Endodermal cell (in vitro differentiated cells): ENCODE measurements at regions not wholly inside any gene's neighbourhood (a gene's known extent, or its start where the extent isn't known, plus 50 kb on each side); places are given as distances from the start of the nearest gene placed in this dataset.

Source experiments
- DNase-seq: peaks from one replicate; pipeline ENCODE4 v3.0.0-alpha.2; 2017
- H3K27ac ChIP-seq: 2 replicates; pipeline ENCODE4 v1.5.1; 2013; ENCODE audit warnings: mild to moderate bottlenecking, low read depth, low read length, moderate library complexity
- H3K27me3 ChIP-seq: 2 replicates; pipeline ENCODE4 v1.6.1; 2013; ENCODE audit warnings: mild to moderate bottlenecking, low read length, moderate library complexity; ENCODE audit not compliant: insufficient read depth, control insufficient read depth, poor library complexity, severe bottlenecking
- H3K36me3 ChIP-seq: 2 replicates; pipeline ENCODE4 v1.7.0; 2013; ENCODE audit warnings: mild to moderate bottlenecking, low read length, moderate library complexity; ENCODE audit not compliant: control insufficient read depth, insufficient read depth
- H3K4me1 ChIP-seq: one replicate; pipeline ENCODE4 v1.7.0; 2013; ENCODE audit warnings: low read length; ENCODE audit not compliant: control insufficient read depth, insufficient read depth
- H3K4me3 ChIP-seq: 2 replicates; pipeline ENCODE4 v1.5.1; 2013; ENCODE audit warnings: mild to moderate bottlenecking, low read length, moderate library complexity
- H3K9ac ChIP-seq: 2 replicates; pipeline ENCODE4 v1.6.1; 2013; ENCODE audit warnings: mild to moderate bottlenecking, low read length, moderate library complexity; ENCODE audit not compliant: poor library complexity, severe bottlenecking; ENCODE audit errors: extremely low read depth
- H3K9me3 ChIP-seq: 2 replicates; pipeline ENCODE4 v1.6.1; 2013; ENCODE audit warnings: mild to moderate bottlenecking, low read length, moderate library complexity; ENCODE audit not compliant: control insufficient read depth
- H3K27ac Mint-ChIP-seq: 2 replicates; pipeline ENCODE4 v1.8.0; 2020; ENCODE audit warnings: mixed read lengths
- H3K27me3 Mint-ChIP-seq: 2 replicates; pipeline ENCODE4 v1.8.0; 2021; ENCODE audit warnings: mild to moderate bottlenecking, mixed read lengths; ENCODE audit not compliant: insufficient read depth
- H3K36me3 Mint-ChIP-seq: 2 replicates; pipeline ENCODE4 v1.8.0; 2020; ENCODE audit warnings: low read depth, mixed read lengths
- H3K4me1 Mint-ChIP-seq: 2 replicates; pipeline ENCODE4 v1.8.0; 2020; ENCODE audit warnings: mixed read lengths
- H3K4me3 Mint-ChIP-seq: 2 replicates; pipeline ENCODE4 v1.8.0; 2020; ENCODE audit warnings: mild to moderate bottlenecking, moderate library complexity, mixed read lengths
- H3K9me3 Mint-ChIP-seq: 2 replicates; pipeline ENCODE4 v1.8.0; 2020; ENCODE audit warnings: mild to moderate bottlenecking, mixed read lengths
- whole genome bisulfite sequencing, 2 experiments: methylation state at CpG; one replicate each; pipeline versions ENCODE4 v1.1.5 to v1.1.7; 2013; ENCODE audit warnings: missing lambda C conversion rate in 2 of 2, mixed read lengths in 1 of 2; ENCODE audit not compliant: insufficient coverage in 1 of 2, insufficient read length in 1 of 2; 5-methylcytosine and 5-hydroxymethylcytosine counted together
- TF ChIP-seq, protein P1 (sequence below): fragments of 200-600 bp; sonication (generic); conservative IDR thresholded peaks from 2 replicates; pipeline ENCODE4 v1.5.0; 2021; ENCODE audit warnings: antibody characterized with exemption, mild to moderate bottlenecking

DNA sequence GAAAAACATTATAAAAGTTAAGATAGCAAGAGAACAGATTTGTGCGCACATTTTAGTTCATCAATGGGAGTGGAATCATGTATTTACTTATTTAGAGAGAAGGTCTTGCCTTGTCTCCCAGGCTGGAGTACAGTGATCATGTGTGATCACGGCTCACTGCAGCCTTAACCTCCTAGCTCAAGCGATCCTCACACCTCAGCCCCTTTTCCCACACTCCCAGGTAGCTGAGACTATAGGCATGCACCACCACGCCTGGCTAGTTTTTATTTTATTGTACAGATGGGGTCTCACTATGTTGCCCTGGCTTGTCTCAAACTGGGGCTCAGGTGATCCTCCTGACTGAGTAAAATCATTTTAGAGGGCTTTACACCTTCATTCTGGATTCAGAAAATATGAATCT, 72.3 kb upstream of the ADGRF1 start:
- Mint-ChIP-seq H3K36me3 (no peaks in the 10 kb centered on the region), H3K4me1 (peaks cover 9% of the 10 kb centered on the region), H3K4me3 (no peak overlapping the region), H3K27ac (no peak overlapping the region), H3K27me3 (no peaks in the 10 kb centered on the region), H3K9me3 (no peaks in the 10 kb centered on the region)
- TF ChIP-seq, protein P1, sequence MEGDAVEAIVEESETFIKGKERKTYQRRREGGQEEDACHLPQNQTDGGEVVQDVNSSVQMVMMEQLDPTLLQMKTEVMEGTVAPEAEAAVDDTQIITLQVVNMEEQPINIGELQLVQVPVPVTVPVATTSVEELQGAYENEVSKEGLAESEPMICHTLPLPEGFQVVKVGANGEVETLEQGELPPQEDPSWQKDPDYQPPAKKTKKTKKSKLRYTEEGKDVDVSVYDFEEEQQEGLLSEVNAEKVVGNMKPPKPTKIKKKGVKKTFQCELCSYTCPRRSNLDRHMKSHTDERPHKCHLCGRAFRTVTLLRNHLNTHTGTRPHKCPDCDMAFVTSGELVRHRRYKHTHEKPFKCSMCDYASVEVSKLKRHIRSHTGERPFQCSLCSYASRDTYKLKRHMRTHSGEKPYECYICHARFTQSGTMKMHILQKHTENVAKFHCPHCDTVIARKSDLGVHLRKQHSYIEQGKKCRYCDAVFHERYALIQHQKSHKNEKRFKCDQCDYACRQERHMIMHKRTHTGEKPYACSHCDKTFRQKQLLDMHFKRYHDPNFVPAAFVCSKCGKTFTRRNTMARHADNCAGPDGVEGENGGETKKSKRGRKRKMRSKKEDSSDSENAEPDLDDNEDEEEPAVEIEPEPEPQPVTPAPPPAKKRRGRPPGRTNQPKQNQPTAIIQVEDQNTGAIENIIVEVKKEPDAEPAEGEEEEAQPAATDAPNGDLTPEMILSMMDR = no peak
- no peaks in the 10 kb centered on the region for H3K4me1 ChIP-seq
- no peak overlapping the region for H3K27ac ChIP-seq
- H3K36me3 ChIP-seq = no peaks in the 10 kb centered on the region
- H3K9me3 ChIP-seq = no peaks in the 10 kb centered on the region
- no peak overlapping the region for H3K9ac ChIP-seq
- no peak overlapping the region for H3K4me3 ChIP-seq
- no peaks in the 10 kb centered on the region for H3K27me3 ChIP-seq
- DNase-seq = no peak
- WGBS, 2 experiments = 88 to 92% methylated on average over 4 of the region's 4 CpGs

DNA sequence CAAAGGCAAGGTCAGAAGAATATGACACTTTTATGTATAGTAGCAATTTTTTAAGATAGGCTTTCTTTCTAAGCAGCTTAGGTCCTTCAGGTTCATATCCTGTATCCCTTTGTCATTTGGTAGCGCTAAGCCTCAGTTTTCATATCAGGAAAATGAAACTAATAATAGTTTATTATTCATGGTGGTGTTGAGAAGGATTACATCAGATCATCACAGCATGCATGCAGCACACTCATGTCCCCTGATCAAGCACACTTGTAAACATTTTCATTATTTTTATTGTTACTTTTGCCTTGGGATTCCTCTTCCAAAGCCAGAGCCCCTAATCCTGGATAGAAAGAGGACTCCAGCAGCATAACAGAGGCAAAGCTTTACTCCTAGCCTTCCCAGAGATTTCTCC, 70.2 kb upstream of the ADGRF1 start:
- TF ChIP-seq, protein P1 = no peak
- no peak overlapping the region for H3K4me3 Mint-ChIP-seq
- peaks cover 10% of the 10 kb centered on the region for H3K4me1 Mint-ChIP-seq
- H3K27me3 ChIP-seq = no peaks in the 10 kb centered on the region
- H3K9ac ChIP-seq = no peak overlapping the region
- H3K27me3 Mint-ChIP-seq = no peaks in the 10 kb centered on the region
- no peaks in the 10 kb centered on the region for H3K4me1 ChIP-seq
- no peak overlapping the region for H3K4me3 ChIP-seq
- no peaks in the 10 kb centered on the region for H3K36me3 Mint-ChIP-seq
- no peak for DNase-seq
- no peak overlapping the region for H3K27ac ChIP-seq
- H3K36me3 ChIP-seq = no peaks in the 10 kb centered on the region
- no CpG with 5 or more reads among the region's 1 CpG for WGBS, 2 experiments
- no peaks in the 10 kb centered on the region for H3K9me3 ChIP-seq
- no peak overlapping the region for H3K27ac Mint-ChIP-seq
- no peaks in the 10 kb centered on the region for H3K9me3 Mint-ChIP-seq

DNA sequence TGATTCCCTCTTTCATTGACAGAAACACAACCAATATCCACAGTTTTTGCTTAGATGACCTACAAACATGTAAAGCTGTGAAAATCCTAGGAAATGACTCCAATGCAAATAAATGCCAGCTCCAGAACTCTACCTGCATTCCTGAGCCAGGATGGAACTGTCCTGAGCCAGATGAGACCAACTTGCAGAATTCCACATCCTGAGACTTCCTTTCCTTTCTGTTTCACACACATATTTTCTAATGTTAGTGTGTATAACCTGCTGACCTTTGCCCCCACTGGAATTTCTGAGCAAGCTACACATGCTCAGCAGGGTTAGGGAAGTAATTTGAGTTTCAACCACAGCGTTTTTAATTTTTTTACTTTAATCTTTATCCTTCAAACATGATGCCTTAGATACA, 69.6 kb upstream of the ADGRF1 start:
- DNase-seq = peak; percentile 60
- H3K4me3 Mint-ChIP-seq = no peak overlapping the region
- peaks cover 16% of the 10 kb centered on the region for H3K4me1 Mint-ChIP-seq
- H3K36me3 Mint-ChIP-seq = no peaks in the 10 kb centered on the region
- no peaks in the 10 kb centered on the region for H3K9me3 Mint-ChIP-seq
- WGBS, 2 experiments = 75% methylated on average over 1 of the region's 1 CpG; no CpG with 5 or more reads in 1 of the 2 experiments
- Histone ChIP-seq H3K27me3 (no peaks in the 10 kb centered on the region), H3K4me3 (no peak overlapping the region), H3K4me1 (no peaks in the 10 kb centered on the region), H3K36me3 (no peaks in the 10 kb centered on the region), H3K9ac (no peak overlapping the region), H3K9me3 (no peaks in the 10 kb centered on the region), H3K27ac (no peak overlapping the region)
- H3K27me3 Mint-ChIP-seq = no peaks in the 10 kb centered on the region
- TF ChIP-seq, protein P1 = no peak
- H3K27ac Mint-ChIP-seq = no peak overlapping the region
